Tibial nerve (tissue), 4 donors: ENCODE measurements at regions not wholly inside any gene's neighbourhood (a gene's known extent, or its start where the extent isn't known, plus 50 kb on each side); places are given as distances from the start of the nearest gene placed in this dataset.

Experiments
- DNase-seq, 2 donors: peaks; one replicate each; pipeline ENCODE4 v3.0.0-alpha.2; 2019; ENCODE audit warnings: low spot score in 2 of 2
- H3K27ac ChIP-seq, 4 donors: fragments of 200-600 bp; sonication (generic) in 3 of 4; one replicate each; pipeline ENCODE4 v1.5.1; 2017 to 2019; ENCODE audit warnings: mild to moderate bottlenecking in 1 of 4
- H3K27me3 ChIP-seq, 2 donors: fragments of 200-600 bp; sonication (generic) in 1 of 2; one replicate each; pipeline versions ENCODE4 v1.5.1 to v1.6.0; 2017 to 2019
- H3K36me3 ChIP-seq, 3 donors: fragments of 200-600 bp; sonication (generic); one replicate each; pipeline ENCODE4 v1.5.1; 2018 to 2019
- H3K4me1 ChIP-seq, 4 donors: fragments of 200-600 bp; sonication (generic) in 3 of 4; one replicate each; pipeline ENCODE4 v1.5.1; 2017 to 2019
- H3K4me3 ChIP-seq, 4 donors: fragments of 200-600 bp; sonication (generic) in 3 of 4; one replicate each; pipeline ENCODE4 v1.5.1; 2017 to 2019; ENCODE audit warnings: mild to moderate bottlenecking in 1 of 4, moderate library complexity in 1 of 4
- H3K9me3 ChIP-seq, 4 donors: fragments of 200-600 bp; sonication (generic) in 3 of 4; one replicate each; pipeline ENCODE4 v1.5.1; 2017 to 2019
- EP300 ChIP-seq, 2 donors: sonication (generic); formaldehyde crosslinking; IDR thresholded peaks; one replicate each; pipeline ENCODE4 v1.6.1; 2017; ENCODE audit warnings: antibody characterized with exemption in 2 of 2, mild to moderate bottlenecking in 1 of 2
- POLR2A ChIP-seq, 2 donors: fragments of 450-650 bp; IDR thresholded peaks; one replicate each; pipeline ENCODE4 v1.6.1; 2017; ENCODE audit warnings: antibody characterized with exemption in 2 of 2, mild to moderate bottlenecking in 2 of 2, moderate library complexity in 2 of 2
- WGBS, 2 donors: methylation state at CpG; one replicate each; pipeline ENCODE4 v1.1.5; 2018; 5-methylcytosine and 5-hydroxymethylcytosine counted together
- TF ChIP-seq, protein P1 (sequence below), 5 experiments: fragments of 200-600 bp in 3 of 5; fragments of 450-650 bp in 2 of 5; sonication (generic) in 3 of 5; IDR thresholded peaks; one replicate each; pipeline ENCODE4 v1.5.1; 2016 to 2019; ENCODE audit warnings: antibody characterized with exemption in 5 of 5, mild to moderate bottlenecking in 3 of 5, moderate library complexity in 2 of 5

DNA sequence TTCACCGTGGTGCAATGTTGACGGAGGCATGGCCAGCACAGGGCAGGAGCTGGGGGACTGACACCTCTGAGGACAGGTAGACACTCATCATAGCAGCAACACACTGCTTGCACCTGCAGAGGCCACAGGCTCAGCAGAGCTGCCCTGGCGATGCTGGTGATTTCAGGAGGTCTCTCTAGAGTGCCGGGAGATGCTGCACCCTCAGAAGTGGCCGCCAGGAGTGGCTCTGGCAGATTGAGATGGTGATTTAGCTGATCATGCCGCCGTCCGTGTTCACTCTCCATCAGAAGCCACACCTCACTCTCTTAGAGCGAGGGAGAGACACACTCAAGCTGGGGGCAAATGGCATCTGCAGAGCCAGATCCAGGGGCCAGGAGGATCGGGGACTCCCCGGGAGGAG, 244.6 kb upstream of the SGCG start:
- Histone ChIP-seq H3K36me3 (no peaks in the 10 kb centered on the region), H3K4me1 (no peaks in the 10 kb centered on the region), H3K4me3 (no peak overlapping the region), H3K9me3 (no peaks in the 10 kb centered on the region), H3K27me3 (no peaks in the 10 kb centered on the region), H3K27ac (no peak overlapping the region)
- TF ChIP-seq, protein P1, sequence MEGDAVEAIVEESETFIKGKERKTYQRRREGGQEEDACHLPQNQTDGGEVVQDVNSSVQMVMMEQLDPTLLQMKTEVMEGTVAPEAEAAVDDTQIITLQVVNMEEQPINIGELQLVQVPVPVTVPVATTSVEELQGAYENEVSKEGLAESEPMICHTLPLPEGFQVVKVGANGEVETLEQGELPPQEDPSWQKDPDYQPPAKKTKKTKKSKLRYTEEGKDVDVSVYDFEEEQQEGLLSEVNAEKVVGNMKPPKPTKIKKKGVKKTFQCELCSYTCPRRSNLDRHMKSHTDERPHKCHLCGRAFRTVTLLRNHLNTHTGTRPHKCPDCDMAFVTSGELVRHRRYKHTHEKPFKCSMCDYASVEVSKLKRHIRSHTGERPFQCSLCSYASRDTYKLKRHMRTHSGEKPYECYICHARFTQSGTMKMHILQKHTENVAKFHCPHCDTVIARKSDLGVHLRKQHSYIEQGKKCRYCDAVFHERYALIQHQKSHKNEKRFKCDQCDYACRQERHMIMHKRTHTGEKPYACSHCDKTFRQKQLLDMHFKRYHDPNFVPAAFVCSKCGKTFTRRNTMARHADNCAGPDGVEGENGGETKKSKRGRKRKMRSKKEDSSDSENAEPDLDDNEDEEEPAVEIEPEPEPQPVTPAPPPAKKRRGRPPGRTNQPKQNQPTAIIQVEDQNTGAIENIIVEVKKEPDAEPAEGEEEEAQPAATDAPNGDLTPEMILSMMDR (IDR thresholded peaks at IDR 0.05): no peak
- no peak for TF ChIP-seq POLR2A (IDR thresholded peaks at IDR 0.05)
- no peak for TF ChIP-seq EP300 (IDR thresholded peaks at IDR 0.05)
- DNase-seq: no peak
- 72 to 77% methylated on average over 10 to 11 of the region's 11 CpGs for WGBS, 2 donors

DNA sequence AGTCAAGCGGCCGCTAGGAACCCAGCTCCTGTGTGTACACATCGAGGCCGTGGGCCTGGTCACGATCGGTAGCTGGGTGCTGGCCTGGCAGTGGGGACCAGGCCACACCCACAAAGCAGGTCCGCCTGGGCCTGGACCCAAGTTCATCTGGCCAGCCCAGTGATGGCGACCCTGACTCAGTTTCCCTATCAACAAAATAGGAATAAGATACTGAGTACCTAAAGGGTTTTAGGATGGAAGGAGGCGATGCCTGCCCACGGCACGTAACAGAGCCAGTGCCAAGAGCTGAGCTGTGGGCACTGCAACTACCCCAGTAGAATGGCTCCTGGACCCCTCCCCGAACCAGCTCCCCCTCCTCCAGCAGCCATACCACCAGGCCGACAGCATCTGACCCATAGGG, 243.5 kb upstream of the SGCG start:
- H3K27me3 ChIP-seq: no peaks in the 10 kb centered on the region
- no peaks in the 10 kb centered on the region for H3K36me3 ChIP-seq
- H3K4me3 ChIP-seq: no peak overlapping the region
- no peak for DNase-seq
- H3K9me3 ChIP-seq: no peaks in the 10 kb centered on the region
- H3K27ac ChIP-seq: no peak overlapping the region
- 96% methylated on average over 12 to 13 of the region's 13 CpGs for WGBS, 2 donors
- no peaks in the 10 kb centered on the region for H3K4me1 ChIP-seq
- TF ChIP-seq EP300 (IDR thresholded peaks at IDR 0.05) (no peak), POLR2A (IDR thresholded peaks at IDR 0.05) (no peak)
- TF ChIP-seq, protein P1 (IDR thresholded peaks at IDR 0.05): no peak

DNA sequence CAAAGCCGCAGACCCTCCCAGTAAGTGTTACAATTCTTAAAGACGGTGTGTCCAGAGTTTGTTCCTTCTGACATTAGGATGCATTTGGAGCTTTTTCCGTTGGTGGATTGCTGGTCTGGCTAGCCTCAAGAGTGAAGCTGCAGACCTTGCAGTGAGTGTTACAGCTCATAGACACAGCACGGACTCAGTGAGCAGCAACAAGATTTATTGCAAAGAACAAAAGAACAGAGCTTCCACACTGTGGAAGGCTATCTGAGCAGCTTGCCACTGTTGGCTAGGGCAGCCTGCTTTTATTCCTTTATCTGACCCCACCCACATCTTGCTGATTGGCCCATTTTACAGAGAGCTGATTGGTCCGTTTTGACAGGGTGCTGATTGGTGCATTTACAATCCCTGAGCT, 242.8 kb upstream of the SGCG start:
- no peaks in the 10 kb centered on the region for H3K27me3 ChIP-seq
- TF ChIP-seq EP300 (IDR thresholded peaks at IDR 0.05) (no peak), POLR2A (IDR thresholded peaks at IDR 0.05) (no peak)
- TF ChIP-seq, protein P1 (IDR thresholded peaks at IDR 0.05): no peak
- no peak for DNase-seq
- no peaks in the 10 kb centered on the region for H3K36me3 ChIP-seq
- no peak overlapping the region for H3K4me3 ChIP-seq
- H3K9me3 ChIP-seq: no peaks in the 10 kb centered on the region
- no peaks in the 10 kb centered on the region for H3K4me1 ChIP-seq
- WGBS, 2 donors: 89 to 93% methylated on average over 5 of the region's 5 CpGs
- H3K27ac ChIP-seq: no peak overlapping the region

DNA sequence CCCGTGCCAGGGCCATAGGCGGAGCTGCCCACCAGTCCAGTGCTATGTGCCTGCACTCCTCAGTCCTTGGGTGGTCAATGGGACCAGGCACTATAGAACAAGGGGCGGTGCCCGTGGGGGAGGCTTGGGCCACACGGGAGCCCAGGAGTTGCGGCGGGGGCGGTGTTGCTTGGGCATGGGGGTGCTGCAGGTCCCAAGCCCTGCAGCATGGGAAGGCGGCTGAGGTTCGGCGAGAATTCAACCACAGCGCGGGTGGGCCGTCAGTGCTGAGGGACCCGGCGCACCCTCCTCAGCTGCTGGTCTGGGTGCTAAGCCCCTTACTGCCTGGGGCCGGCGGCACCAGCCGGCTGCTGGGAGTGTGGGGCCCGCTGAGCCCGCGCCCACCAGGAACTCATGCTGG, 242.2 kb upstream of the SGCG start:
- Histone ChIP-seq H3K27me3 (no peaks in the 10 kb centered on the region), H3K9me3 (no peaks in the 10 kb centered on the region), H3K36me3 (no peaks in the 10 kb centered on the region), H3K4me3 (no peak overlapping the region), H3K4me1 (no peaks in the 10 kb centered on the region), H3K27ac (no peak overlapping the region)
- WGBS, 2 donors: 89 to 93% methylated on average over 11 to 20 of the region's 22 CpGs
- TF ChIP-seq EP300 (IDR thresholded peaks at IDR 0.05) (no peak), POLR2A (IDR thresholded peaks at IDR 0.05) (no peak)
- TF ChIP-seq, protein P1 (IDR thresholded peaks at IDR 0.05): no peak
- DNase-seq: no peak

DNA sequence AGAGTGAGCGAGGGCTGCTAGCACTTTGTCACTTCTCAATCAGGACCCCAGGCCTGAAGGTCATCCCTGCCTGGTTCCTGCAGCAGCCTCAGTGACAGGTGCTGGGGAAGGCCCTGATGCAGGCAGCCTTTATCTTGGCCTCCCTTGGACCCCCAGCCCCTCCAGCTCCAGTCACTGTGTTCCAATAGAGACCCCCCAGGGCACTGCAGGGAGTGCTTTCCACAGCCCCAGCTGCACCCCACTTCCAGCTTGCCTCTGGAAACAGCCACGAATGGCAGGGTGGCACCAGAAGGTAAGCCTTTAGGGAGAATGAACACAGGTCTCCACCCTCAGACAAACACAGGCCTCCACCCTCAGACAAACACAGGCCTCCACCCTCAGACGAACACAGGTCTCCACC, 241.6 kb upstream of the SGCG start:
- Histone ChIP-seq H3K4me1 (no peaks in the 10 kb centered on the region), H3K4me3 (no peak overlapping the region), H3K27ac (no peak overlapping the region), H3K27me3 (no peaks in the 10 kb centered on the region), H3K9me3 (no peaks in the 10 kb centered on the region), H3K36me3 (no peaks in the 10 kb centered on the region)
- no peak for DNase-seq
- 92 to 100% methylated on average over 1 to 2 of the region's 3 CpGs for WGBS, 2 donors
- TF ChIP-seq EP300 (IDR thresholded peaks at IDR 0.05) (no peak), POLR2A (IDR thresholded peaks at IDR 0.05) (no peak)
- TF ChIP-seq, protein P1 (IDR thresholded peaks at IDR 0.05): no peak
